K562 (cell line): ENCODE measurements at regions not wholly inside any gene's neighbourhood (a gene's known extent, or its start where the extent isn't known, plus 50 kb on each side); places are given as distances from the start of the nearest gene placed in this dataset.

ENCODE experiments used
- ATAC-seq: fragments of 200-7000 bp; cut with Tn5 transposase; 3 replicates; pipeline ENCODE4 v1.9.1; 2020; ENCODE audit warnings: moderate library complexity
- BruUV-seq: library from RNA; stranded (reverse); fragments of 400-500 nt; replicated peaks from 2 replicates; lab custom pipeline; 2021; lab: Mats Ljungman, UMichigan
- CTCF ChIA-PET: fragments of 300-600 bp; formaldehyde crosslinking; extraction: SDS; loops from one replicate; lab custom pipeline; 2021; ENCODE audit warnings: low intra/inter-chr PET ratio; lab: Yijun Ruan, JAX
- POLR2A ChIA-PET: fragments of 300-600, 350-650 bp; sonication (Branson Sonifier 250); formaldehyde crosslinking; extraction: SDS; loops from one replicate; lab custom pipeline; 2021; ENCODE audit warnings: antibody characterized with exemption, inconsistent platforms; lab: Yijun Ruan, JAX
- DNase-seq, 4 experiments: peaks; one replicate each; pipeline versions ENCODE4 v3.0.0 to v3.0.0-alpha.2; 2011 to 2018; ENCODE audit warnings: low spot score in 3 of 4, mixed read lengths in 3 of 4; ENCODE audit errors: extremely low read depth in 1 of 4
- FAIRE-seq: peaks from 2 replicates; lab custom pipeline; 2011; peaks lifted over from hg19 to GRCh38; lab: Jason Lieb, UNC
- H2AFZ ChIP-seq: 2 replicates; pipeline ENCODE4 v1.6.0; 2011; ENCODE audit warnings: low read depth, low read length, control low read depth, inconsistent platforms
- H3K27ac ChIP-seq: fragments of 200-600 bp; 3 replicates; pipeline ENCODE4 v1.8.0; 2011; ENCODE audit warnings: low read depth, mild to moderate bottlenecking, control low read depth, inconsistent platforms, low read length, moderate library complexity, mixed read lengths; ENCODE audit errors: extremely low read depth
- H3K27me3 ChIP-seq, 2 experiments: fragments of 300-600 bp in 1 of 2; 2 replicates in 1 of 2; 3 replicates in 1 of 2; pipeline versions ENCODE4 v1.6.0 to v1.8.0; 2011; ENCODE audit warnings: inconsistent platforms in 2 of 2, low read length in 2 of 2, mild to moderate bottlenecking in 1 of 2, mixed read lengths in 1 of 2, moderate library complexity in 1 of 2; ENCODE audit not compliant: control insufficient read depth in 2 of 2, insufficient read depth in 2 of 2
- H3K36me3 ChIP-seq: fragments of 300-600 bp; 3 replicates; pipeline ENCODE4 v1.8.0; 2011; ENCODE audit warnings: mild to moderate bottlenecking, low read length, inconsistent platforms; ENCODE audit not compliant: control insufficient read depth, insufficient read depth
- H3K4me1 ChIP-seq, 2 experiments: fragments of 200-600 bp in 1 of 2; replicated peaks in 1 of 2; 2 replicates in 1 of 2; 3 replicates in 1 of 2; pipeline versions ENCODE4 v1.5.1 to v1.8.0; 2011; ENCODE audit warnings: inconsistent platforms in 2 of 2, low read length in 2 of 2, mild to moderate bottlenecking in 1 of 2, mixed read lengths in 1 of 2, moderate library complexity in 1 of 2; ENCODE audit not compliant: control insufficient read depth in 2 of 2, insufficient read depth in 2 of 2
- H3K4me2 ChIP-seq: 2 replicates; pipeline ENCODE4 v1.6.1; 2011; ENCODE audit warnings: low read length, control low read depth, inconsistent platforms, mixed read lengths; ENCODE audit not compliant: insufficient read depth
- H3K4me3 ChIP-seq: fragments of 200-600 bp; sonication (generic), shearing (Covaris generic); 2 replicates; pipeline ENCODE4 v1.5.1; 2016; ENCODE audit warnings: control low read depth, inconsistent platforms
- H3K79me2 ChIP-seq: fragments of 200-600 bp; 3 replicates; pipeline ENCODE4 v1.8.0; 2011; ENCODE audit warnings: low read length, inconsistent platforms; ENCODE audit not compliant: control insufficient read depth, insufficient read depth
- H3K9ac ChIP-seq, 2 experiments: 2 replicates each; pipeline versions ENCODE4 v1.6.0 to v1.6.1; 2011; ENCODE audit warnings: low read depth in 2 of 2, low read length in 2 of 2, control low read depth in 1 of 2, inconsistent platforms in 1 of 2, mild to moderate bottlenecking in 1 of 2, mixed read lengths in 1 of 2; ENCODE audit not compliant: insufficient read depth in 1 of 2
- H3K9me1 ChIP-seq: one replicate; pipeline ENCODE4 v1.6.0; 2011; ENCODE audit warnings: inconsistent platforms, mild to moderate bottlenecking, low read length, moderate library complexity; ENCODE audit not compliant: control insufficient read depth, insufficient read depth
- H3K9me3 ChIP-seq: replicated peaks from 2 replicates; pipeline ENCODE4 v1.5.1; 2011; ENCODE audit warnings: low read depth, low read length, inconsistent platforms; ENCODE audit not compliant: control insufficient read depth, insufficient read depth
- H4K20me1 ChIP-seq: replicated peaks from 2 replicates; pipeline ENCODE4 v1.6.1; 2011; ENCODE audit warnings: low read length, inconsistent platforms, mixed read lengths; ENCODE audit not compliant: control insufficient read depth, insufficient read depth
- CBX8 ChIP-seq: fragments of 200-600 bp; sonication (generic); IDR thresholded peaks from 2 replicates; pipeline ENCODE4 v1.6.1; 2012; ENCODE audit warnings: borderline replicate concordance, mixed run types, low read depth, mild to moderate bottlenecking, moderate library complexity, mixed read lengths, low read length, control low read depth, inconsistent platforms; ENCODE audit not compliant: poor library complexity, severe bottlenecking; ENCODE audit errors: extremely low read depth
- CEBPG ChIP-seq, 3 experiments: fragments of 200-800 bp in 1 of 3; sonication (Bioruptor generic) in 1 of 3; sonication (generic) in 1 of 3; formaldehyde crosslinking in 1 of 3; IDR thresholded peaks in 2 of 3; conservative IDR thresholded peaks in 1 of 3; 2 replicates each; pipeline versions ENCODE4 v1.6.1 to v1.8.0; 2016 to 2022; ENCODE audit warnings: missing compliant biosample characterization in 2 of 3, missing genetic modification characterization in 2 of 3, mild to moderate bottlenecking in 1 of 3, missing genetic modification reagents in 1 of 3
- EWSR1 ChIP-seq: fragments of 450-650 bp; IDR thresholded peaks from 2 replicates; pipeline ENCODE4 v1.6.1; 2018; ENCODE audit warnings: borderline replicate concordance, mild to moderate bottlenecking, low read depth, moderate library complexity; ENCODE audit not compliant: partially characterized antibody
- FIP1L1 ChIP-seq: fragments of 200-400 bp; formaldehyde crosslinking; IDR thresholded peaks from 2 replicates; pipeline ENCODE4 v1.6.1; 2018; ENCODE audit warnings: mild to moderate bottlenecking, low read depth, low read length; ENCODE audit not compliant: poor library complexity, severe bottlenecking
- PURB ChIP-seq: sonication (generic); formaldehyde crosslinking; IDR thresholded peaks from 2 replicates; pipeline ENCODE4 v1.9.0; 2021; ENCODE audit warnings: low read depth, mild to moderate bottlenecking, missing genetic modification reagents
- RBM15 ChIP-seq: fragments of 200-400 bp; formaldehyde crosslinking; IDR thresholded peaks from 2 replicates; pipeline ENCODE4 v1.6.1; 2018; ENCODE audit warnings: mild to moderate bottlenecking, low read length, moderate library complexity; ENCODE audit not compliant: insufficient read depth
- SETDB1 ChIP-seq: IDR thresholded peaks from one replicate; pipeline ENCODE4 v1.6.1; 2012; ENCODE audit warnings: low read length, control low read depth, inconsistent platforms
- SP2 ChIP-seq: IDR thresholded peaks from 2 replicates; pipeline ENCODE4 v1.6.1; 2011; ENCODE audit warnings: mild to moderate bottlenecking, low read depth, low read length, moderate library complexity; ENCODE audit not compliant: poor library complexity, severe bottlenecking; ENCODE audit errors: extremely low read depth
- SRSF3 ChIP-seq: fragments of 200-400 bp; formaldehyde crosslinking; IDR thresholded peaks from 2 replicates; pipeline ENCODE4 v1.6.1; 2016; ENCODE audit warnings: mild to moderate bottlenecking, low read length, moderate library complexity; ENCODE audit not compliant: insufficient read depth
- ZBTB17 ChIP-seq: fragments of 450-650 bp; formaldehyde crosslinking; IDR thresholded peaks from 2 replicates; pipeline ENCODE4 v1.4.0; 2020; ENCODE audit warnings: mild to moderate bottlenecking
- ZNF766 ChIP-seq: fragments of 200-800 bp; sonication (Bioruptor generic); conservative IDR thresholded peaks from 2 replicates; pipeline ENCODE4 v1.6.1; 2016; ENCODE audit warnings: missing genetic modification characterization, missing compliant biosample characterization
- WGBS: fragments of 100-300 bp; shearing (Covaris generic); methylation state at CpG from one replicate; pipeline ENCODE4 v1.1.6; 2016; ENCODE audit warnings: low coverage, mixed read lengths; ENCODE audit not compliant: insufficient coverage; ENCODE audit errors: missing lambda C conversion rate; 5-methylcytosine and 5-hydroxymethylcytosine counted together
- in situ Hi-C: fragments of 300-500 bp; cut with MboI; formaldehyde crosslinking; loops from 4 replicates; pipeline ENCODE4 v1.15.0; 2018; ENCODE audit warnings: inconsistent platforms, mixed read lengths
- intact Hi-C: fragments of 100-400 bp; cut with micrococcal nuclease; formaldehyde crosslinking; loops from 2 replicates; pipeline ENCODE4 v1.14.2; 2022
- TF ChIP-seq, protein P1 (sequence below): sonication (generic); formaldehyde crosslinking; IDR thresholded peaks from 2 replicates; pipeline ENCODE4 v1.4.0; 2020; ENCODE audit warnings: mild to moderate bottlenecking, missing genetic modification reagents
- TF ChIP-seq, protein P2 (sequence below): sonication (generic); formaldehyde crosslinking; IDR thresholded peaks from 2 replicates; pipeline ENCODE4 v1.8.0; 2022; ENCODE audit warnings: mild to moderate bottlenecking, missing genetic modification reagents
- TF ChIP-seq, protein P3 (sequence below): sonication (generic); formaldehyde crosslinking; IDR thresholded peaks from 2 replicates; pipeline ENCODE4 v1.8.0; 2022; ENCODE audit warnings: mild to moderate bottlenecking, missing genetic modification reagents
- TF ChIP-seq, protein P4 (sequence below): fragments of 450-650 bp; IDR thresholded peaks from 2 replicates; pipeline ENCODE4 v1.6.1; 2016; ENCODE audit warnings: mild to moderate bottlenecking

GRCh38 chr4:13900780-13901179 lies 273.3 kb upstream of the BOD1L1 start:
- no peaks in the 10 kb centered on the region for H3K9me1 ChIP-seq
- WGBS = 1% methylated on average over 4 of the region's 4 CpGs
- intact Hi-C loops = no loop called here
- DNase-seq (no peak), FAIRE-seq (no peak), ATAC-seq (no peak)
- ChIA-PET CTCF (no interaction called here), POLR2A (no interaction called here)
- no peaks in the 10 kb centered on the region for H3K9me3 ChIP-seq
- H3K4me3 ChIP-seq = no peak overlapping the region
- no peaks in the 10 kb centered on the region for H3K36me3 ChIP-seq
- BruUV-seq = no TSS peak
- H2AFZ ChIP-seq = no peak overlapping the region
- H3K27ac ChIP-seq = no peak overlapping the region
- H3K27me3 ChIP-seq = no peaks in the 10 kb centered on the region
- H3K4me2 ChIP-seq = no peak overlapping the region
- H3K79me2 ChIP-seq = no peaks in the 10 kb centered on the region
- no peaks in the 10 kb centered on the region for H3K4me1 ChIP-seq
- H3K9ac ChIP-seq = no peak overlapping the region
- in situ Hi-C loops = no loop called here
- H4K20me1 ChIP-seq = no peaks in the 10 kb centered on the region
- TF ChIP-seq, protein P1, sequence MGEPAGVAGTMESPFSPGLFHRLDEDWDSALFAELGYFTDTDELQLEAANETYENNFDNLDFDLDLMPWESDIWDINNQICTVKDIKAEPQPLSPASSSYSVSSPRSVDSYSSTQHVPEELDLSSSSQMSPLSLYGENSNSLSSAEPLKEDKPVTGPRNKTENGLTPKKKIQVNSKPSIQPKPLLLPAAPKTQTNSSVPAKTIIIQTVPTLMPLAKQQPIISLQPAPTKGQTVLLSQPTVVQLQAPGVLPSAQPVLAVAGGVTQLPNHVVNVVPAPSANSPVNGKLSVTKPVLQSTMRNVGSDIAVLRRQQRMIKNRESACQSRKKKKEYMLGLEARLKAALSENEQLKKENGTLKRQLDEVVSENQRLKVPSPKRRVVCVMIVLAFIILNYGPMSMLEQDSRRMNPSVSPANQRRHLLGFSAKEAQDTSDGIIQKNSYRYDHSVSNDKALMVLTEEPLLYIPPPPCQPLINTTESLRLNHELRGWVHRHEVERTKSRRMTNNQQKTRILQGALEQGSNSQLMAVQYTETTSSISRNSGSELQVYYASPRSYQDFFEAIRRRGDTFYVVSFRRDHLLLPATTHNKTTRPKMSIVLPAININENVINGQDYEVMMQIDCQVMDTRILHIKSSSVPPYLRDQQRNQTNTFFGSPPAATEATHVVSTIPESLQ (CRISPR knock-in tag) = no peak
- TF ChIP-seq SP2 (no peak), CBX8 (no peak), SRSF3 (no peak), ZBTB17 (CRISPR knock-in tag) (no peak), PURB (CRISPR knock-in tag) (no peak), ZNF766 (CRISPR knock-in tag) (no peak), SETDB1 (no peak), RBM15 (no peak), CEBPG (CRISPR knock-in tag; IDR thresholded peaks at IDR 0.05) (no peak), CEBPG (tag; conservative IDR thresholded peaks at IDR 0.05 in 1 of 2, IDR thresholded peaks at IDR 0.05 in 1 of 2) (no peak), FIP1L1 (no peak), EWSR1 (no peak)
- TF ChIP-seq, protein P2, sequence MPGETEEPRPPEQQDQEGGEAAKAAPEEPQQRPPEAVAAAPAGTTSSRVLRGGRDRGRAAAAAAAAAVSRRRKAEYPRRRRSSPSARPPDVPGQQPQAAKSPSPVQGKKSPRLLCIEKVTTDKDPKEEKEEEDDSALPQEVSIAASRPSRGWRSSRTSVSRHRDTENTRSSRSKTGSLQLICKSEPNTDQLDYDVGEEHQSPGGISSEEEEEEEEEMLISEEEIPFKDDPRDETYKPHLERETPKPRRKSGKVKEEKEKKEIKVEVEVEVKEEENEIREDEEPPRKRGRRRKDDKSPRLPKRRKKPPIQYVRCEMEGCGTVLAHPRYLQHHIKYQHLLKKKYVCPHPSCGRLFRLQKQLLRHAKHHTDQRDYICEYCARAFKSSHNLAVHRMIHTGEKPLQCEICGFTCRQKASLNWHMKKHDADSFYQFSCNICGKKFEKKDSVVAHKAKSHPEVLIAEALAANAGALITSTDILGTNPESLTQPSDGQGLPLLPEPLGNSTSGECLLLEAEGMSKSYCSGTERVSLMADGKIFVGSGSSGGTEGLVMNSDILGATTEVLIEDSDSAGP = no peak
- TF ChIP-seq, protein P3, sequence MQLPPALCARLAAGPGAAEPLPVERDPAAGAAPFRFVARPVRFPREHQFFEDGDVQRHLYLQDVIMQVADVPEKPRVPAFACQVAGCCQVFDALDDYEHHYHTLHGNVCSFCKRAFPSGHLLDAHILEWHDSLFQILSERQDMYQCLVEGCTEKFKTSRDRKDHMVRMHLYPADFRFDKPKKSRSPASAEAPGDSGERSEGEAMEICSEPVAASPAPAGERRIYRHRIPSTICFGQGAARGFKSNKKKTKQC (CRISPR knock-in tag) = no peak
- TF ChIP-seq, protein P4, sequence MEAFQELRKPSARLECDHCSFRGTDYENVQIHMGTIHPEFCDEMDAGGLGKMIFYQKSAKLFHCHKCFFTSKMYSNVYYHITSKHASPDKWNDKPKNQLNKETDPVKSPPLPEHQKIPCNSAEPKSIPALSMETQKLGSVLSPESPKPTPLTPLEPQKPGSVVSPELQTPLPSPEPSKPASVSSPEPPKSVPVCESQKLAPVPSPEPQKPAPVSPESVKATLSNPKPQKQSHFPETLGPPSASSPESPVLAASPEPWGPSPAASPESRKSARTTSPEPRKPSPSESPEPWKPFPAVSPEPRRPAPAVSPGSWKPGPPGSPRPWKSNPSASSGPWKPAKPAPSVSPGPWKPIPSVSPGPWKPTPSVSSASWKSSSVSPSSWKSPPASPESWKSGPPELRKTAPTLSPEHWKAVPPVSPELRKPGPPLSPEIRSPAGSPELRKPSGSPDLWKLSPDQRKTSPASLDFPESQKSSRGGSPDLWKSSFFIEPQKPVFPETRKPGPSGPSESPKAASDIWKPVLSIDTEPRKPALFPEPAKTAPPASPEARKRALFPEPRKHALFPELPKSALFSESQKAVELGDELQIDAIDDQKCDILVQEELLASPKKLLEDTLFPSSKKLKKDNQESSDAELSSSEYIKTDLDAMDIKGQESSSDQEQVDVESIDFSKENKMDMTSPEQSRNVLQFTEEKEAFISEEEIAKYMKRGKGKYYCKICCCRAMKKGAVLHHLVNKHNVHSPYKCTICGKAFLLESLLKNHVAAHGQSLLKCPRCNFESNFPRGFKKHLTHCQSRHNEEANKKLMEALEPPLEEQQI = no peak
